ENCODE measurements at regions not wholly inside any gene's neighbourhood (a gene's known extent, or its start where the extent isn't known, plus 50 kb on each side); places are given as distances from the start of the nearest gene placed in this dataset.

GRCh38 chr5:82673057-82673809 is 395.1 kb upstream of the RPS23 start:
- TF ChIP-seq CTCF (IDR thresholded peaks at IDR 0.05; ENCODE audit: insufficient read depth, low read length) (no peak), POLR2AphosphoS5 (IDR thresholded peaks at IDR 0.05; ENCODE audit: low read depth) (no peak)

Data from HL-60 (cell line).